ENCODE measurements at regions not wholly inside any gene's neighbourhood (a gene's known extent, or its start where the extent isn't known, plus 50 kb on each side); places are given as distances from the start of the nearest gene placed in this dataset.

DNA sequence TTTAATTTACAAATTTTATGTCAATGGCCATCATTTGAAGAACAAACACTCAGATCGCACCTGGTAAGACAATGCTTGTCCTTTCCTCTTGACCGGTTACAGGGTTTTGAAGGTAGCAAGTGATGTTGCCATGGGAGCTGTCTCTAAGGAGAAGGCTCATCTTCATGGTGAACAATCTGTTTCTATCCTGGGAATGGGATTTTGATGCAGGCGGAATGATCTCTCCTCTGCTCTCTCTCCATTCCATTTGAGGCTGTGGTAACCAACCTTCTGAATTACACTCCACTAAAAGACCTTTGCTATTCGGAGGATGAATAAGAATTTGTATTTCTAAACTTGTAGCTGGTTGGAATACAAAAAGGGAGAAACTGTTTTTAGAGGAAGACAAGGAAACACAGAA is 57.9 kb upstream of the SLC5A9 start:
- TF ChIP-seq, protein P1, sequence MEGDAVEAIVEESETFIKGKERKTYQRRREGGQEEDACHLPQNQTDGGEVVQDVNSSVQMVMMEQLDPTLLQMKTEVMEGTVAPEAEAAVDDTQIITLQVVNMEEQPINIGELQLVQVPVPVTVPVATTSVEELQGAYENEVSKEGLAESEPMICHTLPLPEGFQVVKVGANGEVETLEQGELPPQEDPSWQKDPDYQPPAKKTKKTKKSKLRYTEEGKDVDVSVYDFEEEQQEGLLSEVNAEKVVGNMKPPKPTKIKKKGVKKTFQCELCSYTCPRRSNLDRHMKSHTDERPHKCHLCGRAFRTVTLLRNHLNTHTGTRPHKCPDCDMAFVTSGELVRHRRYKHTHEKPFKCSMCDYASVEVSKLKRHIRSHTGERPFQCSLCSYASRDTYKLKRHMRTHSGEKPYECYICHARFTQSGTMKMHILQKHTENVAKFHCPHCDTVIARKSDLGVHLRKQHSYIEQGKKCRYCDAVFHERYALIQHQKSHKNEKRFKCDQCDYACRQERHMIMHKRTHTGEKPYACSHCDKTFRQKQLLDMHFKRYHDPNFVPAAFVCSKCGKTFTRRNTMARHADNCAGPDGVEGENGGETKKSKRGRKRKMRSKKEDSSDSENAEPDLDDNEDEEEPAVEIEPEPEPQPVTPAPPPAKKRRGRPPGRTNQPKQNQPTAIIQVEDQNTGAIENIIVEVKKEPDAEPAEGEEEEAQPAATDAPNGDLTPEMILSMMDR (conservative IDR thresholded peaks at IDR 0.05): no peak
- no peak overlapping the region for H3K27ac ChIP-seq

DNA sequence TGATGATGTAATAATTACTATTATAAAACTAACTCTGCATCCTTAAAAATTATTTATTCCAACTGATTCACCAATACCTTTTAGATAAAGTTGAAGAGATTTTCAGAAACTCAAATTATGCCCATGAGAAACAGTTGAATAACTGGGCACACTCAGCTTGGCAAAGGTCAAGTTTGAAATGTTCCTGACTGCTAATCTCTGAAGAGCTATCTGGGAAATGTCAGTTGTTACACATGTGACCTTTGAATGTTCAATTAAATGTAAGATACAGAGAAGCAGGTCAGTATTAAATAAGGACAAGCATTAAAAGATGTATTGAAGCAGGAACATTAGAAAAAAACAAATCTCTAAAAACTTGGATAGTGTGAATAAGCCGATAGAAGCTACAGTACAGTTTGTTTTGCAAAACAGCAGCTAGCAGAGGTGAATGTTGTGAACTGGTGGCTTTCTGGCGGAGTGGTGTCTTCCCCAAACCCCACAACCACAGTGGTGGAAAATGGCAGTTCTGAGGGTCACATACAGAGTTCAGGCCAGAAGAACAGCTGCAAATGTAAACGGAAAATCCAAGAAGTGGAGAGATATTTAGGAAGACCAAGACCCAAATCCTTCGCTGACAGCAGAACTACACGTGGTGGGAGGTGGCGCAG is 61.9 kb upstream of the SLC5A9 start:
- no peak overlapping the region for H3K27ac ChIP-seq
- TF ChIP-seq, protein P1 (conservative IDR thresholded peaks at IDR 0.05): no peak

DNA sequence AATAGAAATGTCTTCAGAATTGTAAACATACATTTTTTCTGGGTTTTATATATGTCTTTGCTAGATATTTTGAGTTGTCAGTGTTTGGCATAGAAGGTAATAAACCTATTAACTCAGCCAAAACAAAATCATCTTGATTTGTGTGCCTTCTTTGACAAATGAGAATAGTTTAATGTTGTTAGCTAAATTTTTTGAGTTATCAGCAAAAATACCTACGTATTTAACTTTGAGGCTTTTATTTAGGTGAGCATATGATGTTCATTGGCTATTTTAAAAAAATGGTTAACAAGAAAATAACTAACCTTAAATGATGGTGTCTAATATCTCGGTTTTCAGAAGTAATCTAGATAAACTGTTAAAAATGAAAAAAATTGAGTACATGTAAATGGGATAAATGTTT is 83.2 kb upstream of the SLC5A9 start:
- no peak overlapping the region for H3K27ac ChIP-seq
- TF ChIP-seq, protein P1 (conservative IDR thresholded peaks at IDR 0.05): no peak

DNA sequence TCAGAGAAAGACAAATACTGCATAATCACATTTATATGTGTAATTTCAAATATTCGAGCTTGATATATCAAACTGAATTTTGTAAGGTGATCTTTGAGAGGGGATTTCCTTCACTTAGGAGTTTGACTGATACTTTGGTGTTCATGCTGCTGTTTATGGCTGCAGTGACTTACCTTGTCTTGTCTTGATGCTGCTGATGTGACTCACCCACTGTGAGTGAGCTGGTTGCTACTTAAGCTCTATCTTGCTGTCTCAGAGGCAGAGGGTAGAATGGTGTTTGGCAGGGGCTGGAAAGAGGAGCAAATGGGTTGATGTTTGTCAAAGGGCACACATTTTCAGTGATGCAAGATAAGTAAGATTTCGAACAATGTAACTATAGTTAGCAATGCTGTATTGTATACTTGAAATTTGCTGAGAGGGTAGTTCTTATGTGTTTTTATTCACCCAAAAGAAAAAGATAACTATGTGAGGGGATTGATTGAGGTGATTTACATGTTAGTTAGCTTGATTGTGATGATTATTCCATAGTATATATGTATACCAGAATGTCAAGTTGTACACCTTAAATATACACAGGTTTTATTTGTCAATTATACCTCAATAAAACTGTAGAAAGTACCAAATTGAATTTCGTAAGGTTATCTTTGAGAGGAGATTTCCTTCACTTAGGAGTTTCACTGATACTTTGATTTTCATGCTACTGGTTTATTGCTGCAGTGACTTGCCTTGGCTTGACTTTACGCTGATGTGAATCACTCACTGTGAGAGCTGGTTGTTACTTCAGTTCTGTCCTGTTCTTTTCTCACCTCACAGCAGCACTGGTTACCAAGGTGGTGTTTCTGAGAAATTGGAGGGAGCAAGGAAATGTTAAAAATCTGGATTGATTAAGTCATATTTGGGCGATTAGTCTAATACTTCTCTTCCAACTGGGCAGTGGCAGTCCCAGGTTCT is 94.5 kb upstream of the SLC5A9 start:
- TF ChIP-seq, protein P1 (conservative IDR thresholded peaks at IDR 0.05): no peak
- no peak overlapping the region for H3K27ac ChIP-seq

DNA sequence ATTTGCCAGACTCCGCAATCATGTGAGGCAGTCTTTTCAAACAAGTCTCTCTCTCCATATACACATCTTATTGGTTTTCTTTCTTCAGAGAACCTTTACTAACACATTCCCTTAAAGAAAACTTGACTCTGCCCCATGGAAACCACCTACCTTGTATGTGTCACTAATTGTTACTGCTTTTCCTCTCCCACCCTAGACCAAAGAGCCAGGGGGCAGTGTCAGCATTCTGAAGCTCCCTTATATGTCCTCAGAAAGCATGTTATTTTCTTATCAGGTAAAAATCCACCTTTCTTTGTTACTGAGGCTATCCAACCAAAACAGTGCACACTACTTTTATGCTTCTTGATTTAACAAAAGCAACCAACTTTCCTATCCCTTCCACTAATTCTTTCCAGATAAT is 98.9 kb upstream of the SLC5A9 start:
- H3K27ac ChIP-seq: no peak overlapping the region
- TF ChIP-seq, protein P1 (conservative IDR thresholded peaks at IDR 0.05): no peak

DNA sequence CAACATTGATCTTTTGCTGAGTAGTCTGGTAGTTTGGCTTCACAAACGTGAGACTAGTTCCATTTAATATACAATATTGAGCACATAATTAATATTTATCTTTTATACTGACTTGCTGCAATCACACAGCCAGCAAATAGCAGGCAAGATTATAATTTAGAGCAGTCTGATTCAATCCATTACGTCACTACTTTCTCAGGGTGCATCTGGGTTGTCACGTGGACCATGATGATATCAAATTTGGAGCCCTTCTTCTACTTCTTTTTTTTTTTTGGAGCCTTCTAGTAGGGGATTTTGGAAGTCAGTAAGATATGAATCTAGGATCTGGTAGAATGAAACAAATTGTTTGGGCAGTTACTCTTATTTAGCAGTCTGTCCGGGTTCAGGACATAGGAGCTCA is 100.6 kb upstream of the SLC5A9 start:
- H3K27ac ChIP-seq: no peak overlapping the region
- TF ChIP-seq, protein P1 (conservative IDR thresholded peaks at IDR 0.05): no peak

DNA sequence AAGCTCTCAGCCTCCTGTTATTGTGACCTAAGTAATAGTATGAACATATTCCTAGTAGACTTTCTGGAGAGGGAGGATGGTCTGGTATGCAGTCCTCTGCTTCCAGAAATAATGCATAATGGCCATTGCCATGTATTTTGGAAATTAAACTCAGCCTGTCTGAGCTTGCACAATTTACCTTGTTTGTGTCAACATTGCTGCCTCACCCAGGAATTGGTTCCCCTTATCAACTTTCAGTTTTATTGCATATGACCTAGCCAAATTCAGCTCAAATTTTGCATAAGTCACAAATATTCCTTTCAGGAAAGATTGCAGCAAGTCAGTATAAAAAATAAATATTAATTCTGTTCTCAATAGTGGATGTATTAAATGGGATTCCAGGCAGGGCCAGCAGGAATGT is 101.9 kb upstream of the SLC5A9 start:
- no peak overlapping the region for H3K27ac ChIP-seq
- TF ChIP-seq, protein P1 (conservative IDR thresholded peaks at IDR 0.05): no peak

Data from VCaP (cell line).